GM13977 (cell line): ENCODE measurements at regions not wholly inside any gene's neighbourhood (a gene's known extent, or its start where the extent isn't known, plus 50 kb on each side); places are given as distances from the start of the nearest gene placed in this dataset.

Source experiments
- DNase-seq: peaks from one replicate; pipeline ENCODE4 v3.0.0; 2012; ENCODE audit warnings: low spot score
- CTCF ChIP-seq: IDR thresholded peaks from 2 replicates; pipeline ENCODE4 v1.5.1; 2012; ENCODE audit warnings: mild to moderate bottlenecking, control low read depth; ENCODE audit not compliant: insufficient read depth; ENCODE audit errors: extremely low read depth, missing control alignments
- in situ Hi-C: fragments of 300-500 bp; cut with MboI; formaldehyde crosslinking; loops from one replicate; pipeline ENCODE4 v1.12.0; 2022; ENCODE audit warnings: low sequenced_read_pairs, low pct_unique_long_range_greater_than_20kb, mixed read lengths, inconsistent platforms; ENCODE audit not compliant: unreplicated experiment

- in situ Hi-C loops = no loop called here
- no peak for TF ChIP-seq CTCF
- DNase-seq = no peak
Measured at GRCh38 chr1:222418654-222419053, 129.2 kb downstream of the HHIPL2 start.

DNA sequence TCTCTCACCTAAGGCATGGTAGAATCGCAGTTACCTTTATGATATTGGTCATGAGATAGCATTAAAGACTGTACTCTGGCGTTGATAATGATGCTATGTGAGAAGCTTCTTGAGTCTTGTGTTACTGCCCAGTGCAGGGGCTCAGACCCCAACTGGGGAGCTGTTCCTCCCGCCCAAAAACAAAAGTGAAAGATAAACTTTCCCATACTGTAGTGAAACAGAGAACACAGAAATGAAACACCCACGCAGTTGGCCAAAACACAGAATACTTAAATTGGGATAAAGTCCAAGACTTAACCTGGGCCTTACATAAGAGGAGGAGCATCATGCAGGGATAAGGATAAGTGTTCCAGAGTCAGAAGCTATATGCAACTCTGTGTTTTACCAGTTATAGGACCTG lies 130.6 kb downstream of the HHIPL2 start:
- no peak for DNase-seq
- TF ChIP-seq CTCF = no peak
- in situ Hi-C loops = no loop called here

GRCh38 chr1:222416001-222416791 lies 131.7 kb downstream of the HHIPL2 start:
- no peak for DNase-seq
- TF ChIP-seq CTCF = no peak
- in situ Hi-C loops = no loop called here

DNA sequence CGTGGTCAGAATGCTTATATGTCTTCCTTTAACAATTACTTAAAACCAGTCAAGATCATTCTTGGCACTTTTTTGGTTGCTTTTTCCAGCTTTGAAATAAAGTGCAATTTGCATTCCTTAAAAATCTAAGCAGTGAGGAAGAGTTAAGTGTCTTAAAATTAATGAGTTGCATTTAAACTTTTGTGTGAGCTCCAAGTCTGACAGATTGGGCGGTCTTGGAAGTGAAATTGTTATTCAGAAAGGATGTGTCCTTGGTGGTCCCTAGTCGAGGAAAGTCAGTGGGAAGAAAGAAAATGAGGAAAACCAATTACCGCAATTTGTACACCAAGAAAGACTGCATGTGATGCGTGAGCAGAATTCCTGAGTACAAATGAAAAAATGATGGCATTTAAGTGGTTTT lies 132.5 kb downstream of the HHIPL2 start:
- in situ Hi-C loops = no loop called here
- TF ChIP-seq CTCF = no peak
- no peak for DNase-seq

- in situ Hi-C loops = no loop called here
- no peak for DNase-seq
- no peak for TF ChIP-seq CTCF
Measured at GRCh38 chr1:222413991-222414549, 133.8 kb downstream of the HHIPL2 start.

DNA sequence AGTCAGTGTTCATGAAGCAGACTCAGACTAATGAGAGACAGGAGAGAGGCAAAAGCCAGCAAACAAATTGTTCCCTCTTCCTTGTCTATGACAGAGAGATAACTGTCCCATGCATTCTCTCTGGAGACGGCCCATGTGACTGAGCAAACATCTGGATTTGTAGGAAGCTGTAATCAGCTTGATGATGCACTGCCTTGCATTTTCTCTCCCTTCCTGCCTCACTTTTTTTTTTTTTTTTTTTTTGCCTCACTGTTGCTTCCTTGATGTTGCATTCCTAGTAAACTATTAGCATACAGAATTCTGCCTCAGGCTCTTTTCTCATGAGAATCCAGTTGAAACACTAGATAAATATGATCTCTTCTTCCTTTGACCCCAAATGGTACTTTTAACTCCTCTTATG lies 134.5 kb downstream of the HHIPL2 start:
- in situ Hi-C loops = no loop called here

More for the DNA sequence above, 134.5 kb downstream of the HHIPL2 start:
- no peak for TF ChIP-seq CTCF
- no peak for DNase-seq
